Gastroesophageal sphincter (tissue), 4 donors: ENCODE measurements at regions not wholly inside any gene's neighbourhood (a gene's known extent, or its start where the extent isn't known, plus 50 kb on each side); places are given as distances from the start of the nearest gene placed in this dataset.

Source experiments
- ATAC-seq: fragments of 150-250 bp; one replicate; pipeline ENCODE4 v1.9.1; 2016; ENCODE audit warnings: mild to moderate bottlenecking, moderate library complexity
- H3K27ac ChIP-seq, 4 donors: fragments of 200-600 bp; sonication (generic) in 3 of 4; 1 replicate in 3 of 4; 2 replicates in 1 of 4; pipeline ENCODE4 v1.5.1; 2016 to 2019
- H3K27me3 ChIP-seq: fragments of 200-600 bp; sonication (generic); one replicate; pipeline ENCODE4 v1.5.1; 2019
- H3K36me3 ChIP-seq, 2 donors: fragments of 200-600 bp; sonication (generic); one replicate each; pipeline ENCODE4 v1.5.1; 2019; ENCODE audit warnings: control low read depth in 1 of 2
- H3K4me1 ChIP-seq, 3 donors: fragments of 200-600 bp; sonication (generic); 1 replicate in 2 of 3; 2 replicates in 1 of 3; pipeline ENCODE4 v1.5.1; 2016 to 2019; ENCODE audit warnings: control low read depth in 2 of 3
- H3K4me3 ChIP-seq, 2 donors: fragments of 200-600 bp; sonication (generic); one replicate each; pipeline ENCODE4 v1.5.1; 2019; ENCODE audit warnings: mild to moderate bottlenecking in 1 of 2, moderate library complexity in 1 of 2
- H3K9me3 ChIP-seq, 3 donors: fragments of 200-600 bp; sonication (generic); one replicate each; pipeline ENCODE4 v1.5.1; 2017 to 2019; ENCODE audit warnings: control low read depth in 2 of 3
- CTCF ChIP-seq, 4 experiments: fragments of 200-600 bp in 2 of 4; fragments of 450-650 bp in 2 of 4; sonication (generic) in 1 of 4; IDR thresholded peaks; one replicate each; pipeline ENCODE4 v1.5.1; 2017 to 2019; ENCODE audit warnings: antibody characterized with exemption in 4 of 4, mild to moderate bottlenecking in 2 of 4, moderate library complexity in 2 of 4
- EP300 ChIP-seq: sonication (generic); formaldehyde crosslinking; IDR thresholded peaks from one replicate; pipeline ENCODE4 v1.6.1; 2017; ENCODE audit warnings: antibody characterized with exemption, mild to moderate bottlenecking
- POLR2A ChIP-seq, 2 donors: fragments of 450-650 bp; IDR thresholded peaks; one replicate each; pipeline ENCODE4 v1.6.1; 2017; ENCODE audit warnings: antibody characterized with exemption in 2 of 2, mild to moderate bottlenecking in 2 of 2, moderate library complexity in 1 of 2
- POLR2AphosphoS5 ChIP-seq: sonication (generic); formaldehyde crosslinking; IDR thresholded peaks from one replicate; pipeline ENCODE4 v1.6.1; 2017; ENCODE audit warnings: antibody characterized with exemption
- WGBS, 2 donors: methylation state at CpG; one replicate each; pipeline ENCODE4 v1.1.5; 2018; ENCODE audit warnings: low coverage in 1 of 2; 5-methylcytosine and 5-hydroxymethylcytosine counted together

- TF ChIP-seq CTCF (IDR thresholded peaks at IDR 0.05) = no peak
- no peak for TF ChIP-seq EP300
- no peak for TF ChIP-seq POLR2A (IDR thresholded peaks at IDR 0.05)
- TF ChIP-seq POLR2AphosphoS5 = no peak
- no peaks in the 10 kb centered on the region for H3K27me3 ChIP-seq
- no peaks in the 10 kb centered on the region for H3K36me3 ChIP-seq
- 97 to 100% methylated on average over 2 of the region's 2 CpGs for WGBS, 2 donors
- peaks cover 0 to 12% (median 0%) of the 10 kb centered on the region in 3 donors for H3K9me3 ChIP-seq
- H3K27ac ChIP-seq = no peak overlapping the region
- peaks cover 0 to 3% (median 0%) of the 10 kb centered on the region in 3 donors for H3K4me1 ChIP-seq
- H3K4me3 ChIP-seq = no peak overlapping the region
- no peak for ATAC-seq
Measured at GRCh38 chr7:84629640-84630318, 435.2 kb upstream of the SEMA3A start.

- H3K9me3 ChIP-seq = peaks cover 0 to 12% (median 0%) of the 10 kb centered on the region in 3 donors
- TF ChIP-seq POLR2A (IDR thresholded peaks at IDR 0.05) (no peak), EP300 (no peak), CTCF (IDR thresholded peaks at IDR 0.05) (no peak), POLR2AphosphoS5 (no peak)
- H3K27me3 ChIP-seq = no peaks in the 10 kb centered on the region
- H3K27ac ChIP-seq = no peak overlapping the region
- H3K4me3 ChIP-seq = no peak overlapping the region
- peaks cover 0 to 3% (median 0%) of the 10 kb centered on the region in 3 donors for H3K4me1 ChIP-seq
- H3K36me3 ChIP-seq = no peaks in the 10 kb centered on the region
- 85 to 93% methylated on average over 3 of the region's 3 CpGs for WGBS, 2 donors
- ATAC-seq = no peak
Measured at GRCh38 chr7:84629216-84629615, 434.6 kb upstream of the SEMA3A start.

GRCh38 chr7:84627250-84627649, 432.7 kb upstream of the SEMA3A start:
- no peak for TF ChIP-seq POLR2A (IDR thresholded peaks at IDR 0.05)
- no peak for TF ChIP-seq CTCF (IDR thresholded peaks at IDR 0.05)
- peaks cover 0 to 4% (median 0%) of the 10 kb centered on the region in 3 donors for H3K9me3 ChIP-seq
- no peaks in the 10 kb centered on the region for H3K36me3 ChIP-seq
- H3K4me1 ChIP-seq = peaks cover 0 to 3% (median 0%) of the 10 kb centered on the region in 3 donors
- H3K27me3 ChIP-seq = no peaks in the 10 kb centered on the region
- H3K27ac ChIP-seq = no peak overlapping the region
- H3K4me3 ChIP-seq = no peak overlapping the region
- WGBS, 2 donors = 35 to 54% methylated on average over 2 of the region's 2 CpGs
- no peak for ATAC-seq

GRCh38 chr7:84624927-84625326, 430.3 kb upstream of the SEMA3A start:
- H3K27me3 ChIP-seq = no peaks in the 10 kb centered on the region
- H3K4me3 ChIP-seq = no peak overlapping the region
- no peak overlapping the region for H3K27ac ChIP-seq
- H3K36me3 ChIP-seq = no peaks in the 10 kb centered on the region
- TF ChIP-seq EP300 = no peak
- no peak for TF ChIP-seq CTCF (IDR thresholded peaks at IDR 0.05)
- TF ChIP-seq POLR2AphosphoS5 = no peak
- TF ChIP-seq POLR2A (IDR thresholded peaks at IDR 0.05) = no peak
- WGBS, 2 donors = 85 to 100% methylated on average over 1 to 2 of the region's 2 CpGs
- ATAC-seq = no peak
- H3K9me3 ChIP-seq = no peaks in the 10 kb centered on the region
- peaks cover 0 to 3% (median 0%) of the 10 kb centered on the region in 3 donors for H3K4me1 ChIP-seq

GRCh38 chr7:84624527-84624926, 429.9 kb upstream of the SEMA3A start:
- 85 to 86% methylated on average over 1 of the region's 1 CpG for WGBS, 2 donors
- Histone ChIP-seq H3K27me3 (no peaks in the 10 kb centered on the region), H3K36me3 (no peaks in the 10 kb centered on the region), H3K9me3 (no peaks in the 10 kb centered on the region), H3K27ac (no peak overlapping the region), H3K4me1 (peaks cover 0 to 3% (median 0%) of the 10 kb centered on the region in 3 donors), H3K4me3 (no peak overlapping the region)
- TF ChIP-seq POLR2AphosphoS5 (no peak), EP300 (no peak), POLR2A (IDR thresholded peaks at IDR 0.05) (no peak), CTCF (IDR thresholded peaks at IDR 0.05) (no peak)
- ATAC-seq = no peak
